ENCODE measurements at regions not wholly inside any gene's neighbourhood (a gene's known extent, or its start where the extent isn't known, plus 50 kb on each side); places are given as distances from the start of the nearest gene placed in this dataset.

GRCh38 chr2:8367833-8368232 is 314.0 kb upstream of the ID2 start:
- Histone ChIP-seq H3K4me2 (no peak overlapping the region), H3K9ac (no peak overlapping the region), H3K36me3 (no peaks in the 10 kb centered on the region), H3K4me1 (peaks cover 9% of the 10 kb centered on the region), H3K4me3 (no peak overlapping the region), H3K27me3 (no peaks in the 10 kb centered on the region), H2AFZ (replicated peaks) (no peak overlapping the region), H4K20me1 (ENCODE audit: low read depth) (no peaks in the 10 kb centered on the region), H3F3A (ENCODE audit: low read depth) (no peaks in the 10 kb centered on the region), H3K27ac (no peak overlapping the region), H3K9me3 (ENCODE audit: low read depth) (no peaks in the 10 kb centered on the region), H3K79me2 (ENCODE audit: low read depth) (no peaks in the 10 kb centered on the region)
- TF ChIP-seq EZH2 (IDR thresholded peaks at IDR 0.05) (no peak), EZH2phosphoT487 (IDR thresholded peaks at IDR 0.05) (no peak)
- TF ChIP-seq, protein P1, sequence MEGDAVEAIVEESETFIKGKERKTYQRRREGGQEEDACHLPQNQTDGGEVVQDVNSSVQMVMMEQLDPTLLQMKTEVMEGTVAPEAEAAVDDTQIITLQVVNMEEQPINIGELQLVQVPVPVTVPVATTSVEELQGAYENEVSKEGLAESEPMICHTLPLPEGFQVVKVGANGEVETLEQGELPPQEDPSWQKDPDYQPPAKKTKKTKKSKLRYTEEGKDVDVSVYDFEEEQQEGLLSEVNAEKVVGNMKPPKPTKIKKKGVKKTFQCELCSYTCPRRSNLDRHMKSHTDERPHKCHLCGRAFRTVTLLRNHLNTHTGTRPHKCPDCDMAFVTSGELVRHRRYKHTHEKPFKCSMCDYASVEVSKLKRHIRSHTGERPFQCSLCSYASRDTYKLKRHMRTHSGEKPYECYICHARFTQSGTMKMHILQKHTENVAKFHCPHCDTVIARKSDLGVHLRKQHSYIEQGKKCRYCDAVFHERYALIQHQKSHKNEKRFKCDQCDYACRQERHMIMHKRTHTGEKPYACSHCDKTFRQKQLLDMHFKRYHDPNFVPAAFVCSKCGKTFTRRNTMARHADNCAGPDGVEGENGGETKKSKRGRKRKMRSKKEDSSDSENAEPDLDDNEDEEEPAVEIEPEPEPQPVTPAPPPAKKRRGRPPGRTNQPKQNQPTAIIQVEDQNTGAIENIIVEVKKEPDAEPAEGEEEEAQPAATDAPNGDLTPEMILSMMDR (IDR thresholded peaks at IDR 0.05): no peak
- H3K36me3 Mint-ChIP-seq: peaks cover 2% of the 10 kb centered on the region
- H3K4me3 Mint-ChIP-seq: no peak overlapping the region
- peaks cover 3% of the 10 kb centered on the region for H3K27me3 Mint-ChIP-seq (ENCODE audit: insufficient read depth, low read depth)
- peaks cover 7% of the 10 kb centered on the region for H3K9me3 Mint-ChIP-seq
- DNase-seq (ENCODE audit: low spot score): no peak
- peaks cover 5% of the 10 kb centered on the region for H3K4me1 Mint-ChIP-seq
- no peak overlapping the region for H3K27ac Mint-ChIP-seq

DNA sequence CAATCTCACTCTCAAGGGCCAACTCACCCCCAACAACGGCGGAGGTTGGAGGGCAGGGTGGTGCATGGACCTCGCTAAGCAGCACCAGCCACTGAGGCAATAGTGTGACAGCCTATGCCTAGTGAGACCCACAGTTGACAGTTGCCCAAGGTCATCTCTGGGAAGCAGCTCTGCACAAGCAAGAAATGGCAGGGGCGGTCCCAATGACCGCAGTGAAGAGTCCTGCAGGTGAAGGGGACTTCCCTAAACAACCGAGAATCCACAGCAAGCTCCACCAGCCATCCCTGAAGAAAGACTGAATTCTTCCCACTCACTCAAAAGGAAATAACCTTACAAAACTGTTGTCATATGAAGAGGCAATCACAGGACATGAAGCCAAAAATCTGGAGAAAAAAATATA is 313.4 kb upstream of the ID2 start:
- no peak for TF ChIP-seq EZH2 (IDR thresholded peaks at IDR 0.05)
- TF ChIP-seq, protein P1 (IDR thresholded peaks at IDR 0.05): no peak
- TF ChIP-seq EZH2phosphoT487 (IDR thresholded peaks at IDR 0.05): no peak
- H3K9me3 Mint-ChIP-seq: peaks cover 12% of the 10 kb centered on the region
- Histone ChIP-seq H3K9me3 (ENCODE audit: low read depth) (no peaks in the 10 kb centered on the region), H3K27ac (no peak overlapping the region), H3K4me2 (no peak overlapping the region), H3K79me2 (ENCODE audit: low read depth) (no peaks in the 10 kb centered on the region), H2AFZ (replicated peaks) (no peak overlapping the region), H3K9ac (no peak overlapping the region), H3K36me3 (no peaks in the 10 kb centered on the region), H3K27me3 (no peaks in the 10 kb centered on the region), H3K4me1 (peaks cover 5% of the 10 kb centered on the region), H3K4me3 (no peak overlapping the region), H4K20me1 (ENCODE audit: low read depth) (no peaks in the 10 kb centered on the region), H3F3A (ENCODE audit: low read depth) (no peaks in the 10 kb centered on the region)
- peaks cover 2% of the 10 kb centered on the region for H3K36me3 Mint-ChIP-seq
- no peak for DNase-seq (ENCODE audit: low spot score)
- H3K27ac Mint-ChIP-seq: no peak overlapping the region
- peaks cover 2% of the 10 kb centered on the region for H3K27me3 Mint-ChIP-seq (ENCODE audit: insufficient read depth, low read depth)
- peaks cover 2% of the 10 kb centered on the region for H3K4me1 Mint-ChIP-seq
- no peak overlapping the region for H3K4me3 Mint-ChIP-seq

DNA sequence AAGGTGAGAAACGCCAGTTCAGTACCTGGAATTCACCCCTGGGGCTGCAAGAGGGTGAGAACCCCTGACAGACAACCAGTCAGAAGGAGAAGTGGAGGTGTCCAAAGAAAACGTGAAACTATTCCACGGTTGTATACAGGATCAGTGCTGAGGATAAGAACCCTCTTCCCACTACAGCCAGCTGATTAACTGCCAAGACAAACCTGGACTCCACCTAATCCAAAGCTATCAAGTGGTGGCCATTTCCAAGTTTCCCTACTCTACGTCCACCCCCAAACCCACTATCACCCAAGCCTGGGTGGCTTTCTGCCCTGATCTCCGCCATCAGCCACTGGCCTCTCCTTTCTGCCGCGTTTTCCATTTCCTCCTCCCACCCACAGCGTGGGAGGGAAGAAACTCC is 312.3 kb upstream of the ID2 start:
- Histone ChIP-seq H3K27ac (no peak overlapping the region), H3K79me2 (ENCODE audit: low read depth) (no peaks in the 10 kb centered on the region), H3K4me2 (no peak overlapping the region), H4K20me1 (ENCODE audit: low read depth) (no peaks in the 10 kb centered on the region), H3K9ac (no peak overlapping the region), H2AFZ (replicated peaks) (no peak overlapping the region), H3K4me3 (no peak overlapping the region), H3K4me1 (peaks cover 5% of the 10 kb centered on the region), H3K9me3 (ENCODE audit: low read depth) (no peaks in the 10 kb centered on the region), H3F3A (ENCODE audit: low read depth) (no peaks in the 10 kb centered on the region), H3K27me3 (no peaks in the 10 kb centered on the region), H3K36me3 (no peaks in the 10 kb centered on the region)
- no peak overlapping the region for H3K27ac Mint-ChIP-seq
- no peak overlapping the region for H3K4me3 Mint-ChIP-seq
- DNase-seq (ENCODE audit: low spot score): no peak
- no peaks in the 10 kb centered on the region for H3K4me1 Mint-ChIP-seq
- H3K9me3 Mint-ChIP-seq: peaks cover 15% of the 10 kb centered on the region
- peaks cover 2% of the 10 kb centered on the region for H3K27me3 Mint-ChIP-seq (ENCODE audit: insufficient read depth, low read depth)
- H3K36me3 Mint-ChIP-seq: peaks cover 2% of the 10 kb centered on the region
- TF ChIP-seq EZH2phosphoT487 (IDR thresholded peaks at IDR 0.05) (no peak), EZH2 (IDR thresholded peaks at IDR 0.05) (no peak)
- TF ChIP-seq, protein P1 (IDR thresholded peaks at IDR 0.05): no peak
